ENCODE measurements at regions not wholly inside any gene's neighbourhood (a gene's known extent, or its start where the extent isn't known, plus 50 kb on each side); places are given as distances from the start of the nearest gene placed in this dataset.
"Not testable (repeated sequence)": the region's sequence is repeated elsewhere in the genome, so short reads cannot be mapped to it uniquely, and the experiment has no call there.

GRCh38 chr14:101616202-101616601 is 54.9 kb downstream of the DIO3 start:
- DNase-seq (ENCODE audit: low spot score), result no peak

- DNase-seq (ENCODE audit: low spot score), result no peak
Measured at GRCh38 chr14:101619484-101619883, 58.2 kb downstream of the DIO3 start.

- DNase-seq (ENCODE audit: low spot score), result no peak
Measured at GRCh38 chr14:101620031-101620788, 58.9 kb downstream of the DIO3 start.

- no peak for DNase-seq (ENCODE audit: low spot score)
Measured at GRCh38 chr14:101620821-101621785, 59.8 kb downstream of the DIO3 start.

- DNase-seq (ENCODE audit: low spot score), result no peak
Measured at GRCh38 chr14:101622251-101623076, 61.2 kb downstream of the DIO3 start.

GRCh38 chr14:101623077-101623372 is 61.7 kb downstream of the DIO3 start:
- DNase-seq (ENCODE audit: low spot score), result no peak

GRCh38 chr14:101623685-101624444 is 62.6 kb downstream of the DIO3 start:
- DNase-seq (ENCODE audit: low spot score), result no peak

- DNase-seq (ENCODE audit: low spot score), result no peak
Measured at GRCh38 chr14:101624536-101624935, 63.2 kb downstream of the DIO3 start.

- DNase-seq (ENCODE audit: low spot score), result no peak
Measured at GRCh38 chr14:101625336-101626097, 64.2 kb downstream of the DIO3 start.

- DNase-seq (ENCODE audit: low spot score), result no peak
Measured at GRCh38 chr14:101626331-101626730, 65.0 kb downstream of the DIO3 start.

- DNase-seq (ENCODE audit: low spot score), result no peak
Measured at GRCh38 chr14:101627915-101628262, 66.6 kb downstream of the DIO3 start.

GRCh38 chr14:101628471-101628966 is 67.2 kb downstream of the DIO3 start:
- peak; percentile 73 for DNase-seq (ENCODE audit: low spot score)

GRCh38 chr14:101628975-101629374 is 67.7 kb downstream of the DIO3 start:
- DNase-seq (ENCODE audit: low spot score), result no peak

GRCh38 chr14:101630056-101630965 is 69.0 kb downstream of the DIO3 start:
- no peak for DNase-seq (ENCODE audit: low spot score)

GRCh38 chr14:101631199-101631598 is 69.9 kb downstream of the DIO3 start:
- no peak for DNase-seq (ENCODE audit: low spot score)

GRCh38 chr14:101631970-101632369 is 70.7 kb downstream of the DIO3 start:
- not testable (repeated sequence) for DNase-seq (ENCODE audit: low spot score)

GRCh38 chr14:101632520-101632919 is 71.2 kb downstream of the DIO3 start:
- DNase-seq (ENCODE audit: low spot score), result no peak

- no peak for DNase-seq (ENCODE audit: low spot score)
Measured at GRCh38 chr14:101633276-101633675, 72.0 kb downstream of the DIO3 start.

- DNase-seq (ENCODE audit: low spot score), result no peak
Measured at GRCh38 chr14:101634202-101634849, 73.0 kb downstream of the DIO3 start.
